GM21367 (cell line): ENCODE measurements at regions not wholly inside any gene's neighbourhood (a gene's known extent, or its start where the extent isn't known, plus 50 kb on each side); places are given as distances from the start of the nearest gene placed in this dataset.

Experiments used
- ATAC-seq: cut with Tn5 transposase; IDR thresholded peaks from one replicate; pipeline ENCODE4 v1.9.1; 2021; ENCODE audit not compliant: unreplicated experiment

DNA sequence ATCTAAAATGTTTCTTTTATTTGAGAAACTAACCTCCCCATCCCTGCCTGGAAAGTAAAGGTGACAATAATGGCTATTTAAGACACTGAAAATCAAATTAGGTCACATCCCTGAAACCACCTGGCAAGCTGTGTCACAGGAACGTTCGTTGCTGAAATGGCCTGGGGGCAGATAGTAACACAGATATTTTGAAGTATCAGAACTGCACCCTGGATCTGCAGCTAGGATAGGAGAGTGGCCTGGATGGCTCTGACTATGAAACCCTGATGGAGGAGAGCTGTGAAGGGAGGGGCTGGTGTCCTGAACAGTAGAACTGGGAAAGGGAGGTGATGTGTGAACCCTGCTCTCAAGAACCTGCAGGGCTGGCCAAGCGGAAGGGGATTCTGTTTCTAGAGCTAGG lies 648.3 kb upstream of the CFAP20DC start:
- no peak for ATAC-seq

DNA sequence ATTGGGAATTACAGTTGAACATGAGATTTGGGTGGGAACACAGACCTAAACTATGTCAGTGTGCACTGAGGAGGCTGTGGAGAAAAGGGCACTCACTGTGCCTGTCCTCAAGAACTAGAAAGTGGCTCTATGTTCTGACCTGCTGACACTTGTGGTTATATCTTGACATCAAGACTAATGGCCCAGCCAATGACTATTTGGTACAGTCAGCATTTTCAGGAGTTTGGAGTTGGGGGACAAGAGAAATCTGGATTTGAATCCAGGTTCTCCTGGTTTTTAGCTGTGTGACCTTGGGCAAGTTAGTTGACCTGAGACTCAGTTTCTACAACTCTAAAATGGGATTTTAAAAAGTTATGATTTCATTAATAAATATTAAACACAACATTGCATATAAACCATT lies 647.0 kb upstream of the CFAP20DC start:
- ATAC-seq: no peak

DNA sequence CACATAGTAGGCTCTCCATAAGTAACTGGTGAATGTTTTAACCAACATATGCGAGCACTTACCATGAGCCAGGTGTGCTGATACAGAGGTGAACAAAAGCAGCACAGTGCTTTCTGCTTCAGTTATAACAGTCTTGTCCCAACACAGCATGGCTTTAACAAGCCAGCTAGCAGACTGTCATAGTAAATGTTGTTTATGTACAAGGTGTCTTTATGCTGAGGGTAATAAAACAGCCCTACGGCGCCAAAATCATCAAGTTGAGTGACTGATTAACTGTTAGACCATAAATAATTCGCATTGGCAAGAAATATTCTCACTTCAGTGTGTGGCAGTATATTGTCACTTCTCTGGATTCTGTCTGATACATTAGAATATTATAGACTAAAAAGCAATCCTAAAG lies 646.0 kb upstream of the CFAP20DC start:
- ATAC-seq: no peak

DNA sequence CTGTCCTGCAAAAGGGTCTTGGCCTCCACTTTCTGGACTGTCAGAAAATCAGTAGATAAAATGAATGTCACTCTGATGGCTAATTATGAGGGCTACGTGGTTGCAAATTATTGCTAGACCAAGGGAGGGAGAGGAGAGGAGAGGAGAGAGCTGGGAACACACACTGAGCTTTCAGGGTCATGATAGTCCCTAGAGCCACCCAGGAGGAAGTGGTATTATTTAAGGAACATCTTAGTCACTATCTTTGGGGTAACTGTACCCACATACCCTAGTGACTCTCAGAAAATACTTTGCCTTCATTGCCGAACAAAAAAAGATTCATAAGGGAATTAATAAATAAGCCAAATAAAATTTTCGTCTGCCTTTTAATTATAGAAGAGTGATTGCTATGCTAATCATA lies 642.3 kb upstream of the CFAP20DC start:
- ATAC-seq: no peak

DNA sequence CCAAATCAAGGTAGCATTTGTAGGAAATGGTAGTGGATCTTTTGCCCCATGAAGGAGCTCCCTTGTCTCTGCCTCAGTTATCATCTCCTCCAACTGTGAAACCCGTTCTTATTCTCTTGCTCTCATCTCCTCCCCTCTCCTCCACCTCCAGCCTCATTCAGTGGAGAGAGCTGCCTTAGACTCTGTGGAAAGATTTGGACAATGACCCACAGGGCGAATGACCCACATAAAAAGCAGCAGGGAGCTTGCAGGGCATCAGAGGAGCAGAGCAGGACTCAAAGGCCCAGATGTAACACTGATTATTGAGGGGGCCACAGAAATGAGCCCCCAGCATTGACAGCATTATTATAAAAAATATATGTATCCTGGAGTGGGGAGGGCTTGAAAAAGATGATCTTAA lies 641.1 kb upstream of the CFAP20DC start:
- no peak for ATAC-seq

DNA sequence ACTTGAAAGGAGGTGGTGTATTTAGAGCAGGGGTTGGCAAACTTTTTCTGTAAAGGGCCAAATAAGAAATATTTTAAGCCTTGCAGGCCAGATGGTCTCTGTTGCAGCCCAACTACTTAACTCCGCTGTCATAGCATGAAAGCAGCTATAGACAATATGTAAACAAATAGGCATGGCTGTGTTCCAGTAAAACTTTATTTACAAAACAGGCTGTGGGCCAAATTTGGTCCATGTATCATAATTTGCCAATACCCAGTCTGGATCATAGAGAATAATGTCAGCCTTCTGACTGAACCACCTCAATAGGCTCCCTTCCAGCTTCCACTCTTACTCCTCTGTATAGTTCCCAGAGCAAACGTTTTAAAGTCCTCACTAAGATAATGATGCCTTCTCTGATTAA lies 638.8 kb upstream of the CFAP20DC start:
- ATAC-seq: no peak

DNA sequence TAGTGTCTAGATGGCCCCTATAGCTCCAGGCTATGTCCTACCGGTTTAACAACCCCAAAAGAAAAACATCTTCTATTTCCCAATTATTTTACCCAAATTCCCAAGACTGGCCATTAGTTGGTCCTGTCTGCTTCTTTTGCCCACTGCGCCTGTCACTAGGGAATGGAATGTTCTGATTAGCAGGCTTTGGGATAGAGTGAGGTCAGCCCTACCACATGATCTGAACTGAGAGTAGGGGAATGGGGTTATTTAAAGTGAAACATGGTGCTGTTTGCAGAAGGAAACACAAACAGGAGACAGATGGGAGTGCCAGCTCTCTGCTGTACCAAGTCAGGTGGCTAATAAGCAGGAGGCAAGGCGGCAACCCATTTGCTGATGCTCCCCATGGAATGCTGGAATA lies 635.6 kb upstream of the CFAP20DC start:
- ATAC-seq: no peak

DNA sequence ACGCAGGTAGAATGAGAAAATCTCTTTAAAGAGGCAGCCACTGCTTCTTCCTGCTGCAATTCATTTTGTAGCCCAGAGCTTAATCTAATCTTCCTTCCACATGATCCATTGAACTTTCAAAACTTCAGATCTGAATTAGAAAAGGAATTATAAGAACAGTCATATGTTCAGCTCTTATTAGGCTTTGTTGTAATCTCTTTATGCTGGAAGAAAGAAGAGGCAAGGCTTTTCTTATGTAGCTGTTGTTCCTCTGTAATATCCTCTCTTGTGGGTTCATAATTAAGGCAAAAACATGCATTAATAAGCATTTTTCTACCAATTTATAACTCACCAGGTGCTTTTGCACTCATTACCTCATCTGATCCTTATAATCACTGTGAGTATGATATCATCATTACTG lies 634.9 kb upstream of the CFAP20DC start:
- no peak for ATAC-seq

DNA sequence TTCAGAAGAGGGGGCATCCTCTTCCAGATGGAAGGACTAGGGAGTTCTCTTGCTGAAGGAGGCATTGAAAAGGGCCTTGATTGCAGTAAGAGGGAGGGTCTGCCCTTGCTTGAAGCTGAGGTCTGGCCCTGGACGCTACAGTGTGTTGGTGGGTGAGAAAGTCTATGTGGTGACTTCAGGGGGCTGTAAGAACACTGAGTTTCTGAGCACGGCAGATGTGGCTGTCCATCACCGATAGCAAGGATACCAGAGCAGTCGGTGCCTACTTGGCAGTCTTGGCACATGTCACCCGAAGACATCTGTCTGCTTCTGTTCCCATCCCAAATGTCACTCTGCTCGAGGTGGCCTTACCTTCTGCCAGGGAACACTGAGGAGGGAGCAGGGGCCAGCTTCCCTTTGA lies 631.1 kb upstream of the CFAP20DC start:
- ATAC-seq: no peak

DNA sequence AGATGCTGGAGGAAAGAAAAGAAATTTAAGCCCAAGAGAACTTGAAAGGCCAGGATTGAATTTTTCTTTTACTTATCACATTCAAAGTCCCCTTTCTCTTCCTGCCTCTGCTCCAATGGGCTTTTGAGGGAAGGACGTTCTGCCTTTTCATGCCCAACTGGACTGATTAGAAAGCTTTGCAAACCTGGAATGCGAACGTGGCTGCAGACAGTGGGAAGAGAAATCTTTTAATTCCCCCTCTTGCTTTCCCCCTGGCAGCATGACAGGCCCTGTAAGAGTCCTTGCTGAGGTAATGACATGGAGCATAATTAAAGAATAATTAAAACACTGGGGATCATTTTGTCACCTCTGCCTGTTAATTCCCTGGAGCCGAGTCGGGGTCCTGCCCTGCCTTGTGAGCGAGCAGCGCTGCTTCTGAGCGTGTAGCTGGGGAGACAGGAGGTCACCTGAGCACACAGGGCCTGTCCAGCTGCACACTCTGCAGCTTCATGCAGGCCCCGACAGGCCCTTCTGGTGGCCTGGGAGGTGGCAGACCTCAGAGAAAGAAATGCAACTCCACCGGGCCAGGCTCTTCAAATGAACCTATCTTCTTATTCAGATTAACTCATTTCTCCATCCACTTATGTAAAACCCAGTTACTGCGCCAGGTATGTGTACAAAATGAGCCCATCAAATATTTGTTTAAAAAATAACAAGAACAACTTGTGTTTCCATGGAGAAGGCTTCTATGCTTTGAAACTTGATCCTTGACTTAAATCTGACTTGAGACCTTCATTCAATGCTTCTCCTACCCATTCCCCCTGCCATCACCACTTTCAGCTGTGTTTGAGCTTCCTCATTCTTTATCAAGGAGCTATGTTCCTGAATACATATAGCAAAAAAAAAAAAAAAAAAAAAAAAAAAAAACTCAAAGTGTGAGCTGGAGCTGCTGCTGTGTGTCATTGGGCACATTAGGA lies 628.2 kb upstream of the CFAP20DC start:
- ATAC-seq: no peak

DNA sequence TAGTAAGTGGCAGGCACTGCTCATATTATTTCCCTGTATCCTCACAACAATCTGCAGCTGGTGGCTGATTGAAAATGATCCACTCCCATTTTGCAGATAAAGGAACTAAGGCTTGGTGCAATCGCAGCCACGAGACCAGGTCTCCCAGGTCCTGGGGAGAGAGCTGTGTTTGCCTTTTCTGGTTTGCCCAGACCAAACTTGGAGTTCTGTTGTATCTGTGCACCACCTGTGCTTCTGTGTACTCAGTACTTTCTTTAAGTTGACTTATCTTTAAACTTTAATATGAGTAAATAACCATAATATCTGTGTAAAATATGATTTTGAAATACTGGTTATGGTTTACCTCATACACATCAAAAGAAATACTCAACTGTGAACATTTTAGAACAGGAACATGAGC lies 625.7 kb upstream of the CFAP20DC start:
- ATAC-seq: no peak

DNA sequence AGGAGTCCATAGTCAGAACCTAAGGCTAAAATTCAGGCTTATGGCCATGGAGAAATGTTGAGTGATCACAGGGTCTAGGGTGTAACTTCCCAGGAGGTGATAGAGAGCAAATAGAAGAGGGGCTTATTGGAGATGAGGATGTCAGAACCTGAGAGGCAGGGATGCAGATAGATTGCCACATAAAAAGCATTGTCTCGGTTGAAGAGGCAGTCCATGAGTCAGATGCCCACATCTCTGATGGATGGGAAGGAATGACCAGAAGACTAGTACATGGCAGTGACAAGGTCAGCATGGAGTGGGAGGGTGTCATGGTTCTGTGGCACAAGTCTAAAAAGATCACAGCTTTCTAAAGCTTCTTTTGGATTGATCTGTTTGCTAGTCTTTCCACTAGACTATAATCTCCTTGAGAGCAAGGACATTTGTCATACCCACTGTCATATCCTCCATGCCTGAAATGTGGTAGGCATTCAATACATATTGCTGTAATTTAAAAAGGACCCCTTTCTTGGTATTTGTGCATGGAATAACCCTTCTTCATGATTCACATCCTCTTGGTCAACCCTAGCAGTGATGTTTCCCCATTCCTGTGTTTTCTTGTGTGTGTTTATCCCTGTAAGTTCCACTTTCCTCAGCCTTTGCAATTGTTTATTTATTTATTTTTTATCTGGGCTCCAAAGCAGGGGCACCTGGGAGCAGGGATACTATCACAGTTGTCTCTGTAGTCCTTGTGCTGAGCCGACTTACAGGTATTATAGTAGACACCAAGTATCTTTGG lies 613.4 kb upstream of the CFAP20DC start:
- ATAC-seq: no peak

DNA sequence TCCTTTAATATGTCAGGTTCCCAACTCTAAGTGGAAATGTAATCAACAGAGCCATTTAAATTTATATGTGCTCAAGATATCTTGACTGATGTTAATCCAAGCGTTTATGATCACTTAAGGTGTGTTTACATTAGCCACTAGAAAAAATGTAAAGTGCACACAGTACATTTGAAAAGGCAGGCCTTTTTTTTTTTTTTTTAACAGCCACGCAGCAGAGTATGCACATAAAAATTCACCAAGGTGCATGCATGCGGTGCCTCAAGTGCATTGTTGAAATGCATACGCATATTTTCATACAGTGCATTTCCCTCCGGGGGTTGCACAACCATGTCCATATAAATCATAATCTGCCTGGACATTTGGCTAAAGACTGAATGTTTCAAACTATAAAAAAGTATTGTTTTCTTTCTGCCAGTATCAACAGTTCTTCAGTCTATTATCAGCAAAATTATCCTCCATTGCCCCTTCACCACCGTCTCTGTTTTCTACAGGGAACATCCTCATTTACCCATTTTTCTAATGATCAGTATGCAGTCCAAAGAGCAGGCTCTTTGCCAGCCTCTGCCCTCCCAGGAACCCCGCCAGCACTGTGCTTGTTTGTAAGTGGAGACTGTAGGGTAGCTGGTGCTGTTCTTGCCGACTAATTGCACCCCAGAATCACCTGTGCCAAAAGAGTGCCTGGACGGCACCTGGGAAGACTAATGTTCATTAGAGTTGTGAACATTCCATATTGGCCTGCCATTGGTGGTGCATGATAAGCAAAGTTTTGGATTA lies 611.2 kb upstream of the CFAP20DC start:
- ATAC-seq: no peak

DNA sequence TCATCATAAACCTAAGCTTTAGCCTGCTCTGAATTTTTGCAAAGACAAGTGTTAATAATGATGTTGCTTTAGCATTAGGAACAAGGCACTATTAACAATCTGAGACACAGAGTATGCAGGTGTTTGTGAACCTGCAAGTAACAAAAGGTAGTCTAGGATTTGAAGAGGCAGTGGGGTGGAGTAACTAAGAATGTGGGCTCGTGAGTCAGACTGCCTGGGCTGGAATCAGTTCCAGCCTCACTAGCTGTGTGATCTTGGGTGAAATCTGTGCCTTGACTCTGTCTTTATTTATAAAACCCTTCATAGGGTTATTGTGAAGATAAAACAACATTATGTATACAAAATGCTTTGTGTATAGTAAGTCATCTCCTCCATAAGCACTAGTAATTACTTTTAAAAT lies 610.6 kb upstream of the CFAP20DC start:
- ATAC-seq: no peak

DNA sequence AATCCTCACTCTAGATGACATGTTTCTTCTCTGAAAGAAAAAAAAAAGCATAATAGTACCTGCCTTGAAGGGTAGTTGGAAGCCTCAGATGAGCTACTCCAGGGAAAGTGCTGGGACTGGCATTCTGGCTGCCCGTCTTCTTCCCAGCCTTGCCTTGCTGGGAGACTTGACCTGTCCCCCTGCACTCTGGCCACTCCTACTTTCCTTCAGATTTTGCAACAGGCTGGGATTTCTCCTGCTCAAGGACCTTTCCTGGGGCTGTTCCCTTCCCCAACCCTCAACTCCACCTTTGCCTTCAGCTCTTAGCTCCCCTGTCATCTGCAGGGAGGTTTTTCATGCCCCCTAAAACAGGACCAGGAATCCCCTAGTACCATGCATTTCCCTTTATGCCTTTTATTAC lies 609.9 kb upstream of the CFAP20DC start:
- ATAC-seq: no peak

DNA sequence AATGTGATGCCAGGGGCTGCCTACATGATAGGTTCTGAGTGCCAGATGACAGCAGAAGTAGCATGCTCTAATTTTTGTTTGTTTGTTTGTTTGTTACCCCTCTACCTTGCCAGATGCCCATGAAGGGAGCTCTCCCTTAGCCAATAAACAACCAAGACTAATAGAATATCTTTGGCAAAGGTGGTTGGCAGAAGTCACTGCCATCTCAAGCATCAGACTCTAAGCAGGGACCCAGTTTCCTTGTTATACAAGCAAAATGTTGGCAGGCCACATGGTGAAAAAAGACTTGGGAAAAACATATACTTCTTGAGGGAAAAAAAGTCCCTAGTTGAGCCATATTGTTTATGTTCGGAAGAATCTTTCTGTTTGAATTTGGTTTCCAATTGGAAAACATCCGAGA lies 609.0 kb upstream of the CFAP20DC start:
- ATAC-seq: no peak

DNA sequence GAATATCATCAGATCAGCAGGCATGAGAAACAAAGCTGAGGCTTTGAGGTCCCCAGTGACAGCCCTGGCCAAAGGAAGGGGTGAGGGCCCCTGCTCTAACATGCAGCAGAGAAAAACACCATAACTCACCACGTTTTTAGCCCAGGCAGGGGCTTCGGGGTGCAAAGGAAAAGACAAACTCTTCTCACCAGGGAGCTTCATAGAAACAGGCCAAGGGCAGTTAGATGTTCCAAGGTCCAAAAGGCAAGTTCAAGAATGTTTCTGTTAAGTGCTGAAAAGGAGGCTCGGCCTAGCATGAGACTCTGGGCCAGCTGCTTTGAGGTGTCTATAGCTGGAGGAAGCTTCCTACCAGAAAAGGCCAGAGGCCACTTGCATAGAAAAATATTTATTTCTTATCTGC lies 608.4 kb upstream of the CFAP20DC start:
- no peak for ATAC-seq

DNA sequence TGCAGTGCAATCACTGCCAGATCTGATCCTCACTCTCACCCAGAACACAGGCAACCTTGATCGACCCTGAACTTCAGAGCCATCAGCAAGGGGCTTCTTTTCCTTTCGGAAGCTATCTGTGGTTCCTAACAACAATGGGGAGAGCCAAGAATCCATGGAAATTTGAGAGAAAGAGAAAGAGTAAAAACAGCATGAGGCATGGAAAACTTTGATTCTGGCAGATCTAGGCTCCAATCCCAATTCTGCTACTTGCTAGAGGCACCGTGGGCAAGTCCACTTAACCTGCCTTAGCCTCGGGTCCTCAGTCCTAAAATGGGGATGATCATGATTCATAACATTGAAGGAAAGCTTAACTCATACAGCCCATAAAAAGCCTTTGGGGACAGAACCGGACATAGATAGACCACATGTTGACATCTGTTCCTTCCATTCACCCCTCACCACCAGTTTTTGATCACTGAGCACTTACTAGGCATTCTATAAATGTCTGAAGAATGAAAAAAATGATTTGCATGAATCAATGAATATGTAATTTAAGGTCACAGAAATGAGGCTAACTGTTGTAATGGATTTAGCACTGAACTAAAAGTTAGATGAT lies 605.7 kb upstream of the CFAP20DC start:
- ATAC-seq: no peak

DNA sequence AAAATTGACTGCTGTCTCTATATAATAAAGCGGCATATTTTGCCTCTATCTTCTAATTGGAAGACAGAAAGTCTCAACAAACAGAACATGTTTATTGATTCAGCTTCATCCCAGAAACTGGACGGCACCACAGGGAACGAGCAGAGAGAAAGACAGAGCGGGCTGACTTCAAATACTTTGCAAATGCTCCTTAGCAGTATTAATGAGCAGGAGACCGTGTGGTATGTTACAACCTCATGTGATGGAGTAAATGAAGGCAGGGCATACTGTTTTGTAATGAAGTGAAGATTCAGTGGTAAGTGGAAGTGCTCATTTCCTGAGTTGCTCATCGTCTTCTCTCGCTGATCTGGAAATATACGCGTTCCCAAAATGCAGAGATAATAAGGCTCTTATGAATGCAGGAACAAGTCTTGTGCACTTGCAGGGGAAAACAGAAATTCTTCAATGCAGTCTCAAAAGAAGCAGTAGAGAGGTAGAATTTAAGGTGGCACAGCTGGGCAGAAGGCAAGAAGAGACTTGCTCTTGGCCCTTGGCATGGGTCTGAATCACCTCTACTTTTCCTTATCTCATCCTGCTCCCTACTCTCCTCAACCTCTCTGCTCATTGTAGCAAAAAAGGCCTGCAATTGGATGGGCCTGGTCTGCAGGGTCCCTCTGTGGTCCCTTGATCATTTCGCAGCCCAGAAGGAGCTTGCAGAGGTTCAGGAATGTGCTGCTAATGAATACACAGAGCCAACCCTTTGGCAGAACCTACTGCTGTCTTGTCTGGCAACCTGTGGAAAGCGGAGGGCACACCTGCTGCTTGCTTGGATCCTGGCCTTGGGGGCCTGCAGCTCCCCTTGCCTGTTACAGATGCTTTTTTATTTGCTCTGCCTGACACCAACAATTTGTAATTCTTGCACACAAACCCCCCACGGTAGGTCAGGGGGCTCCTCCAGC lies 604.9 kb upstream of the CFAP20DC start:
- no peak for ATAC-seq

DNA sequence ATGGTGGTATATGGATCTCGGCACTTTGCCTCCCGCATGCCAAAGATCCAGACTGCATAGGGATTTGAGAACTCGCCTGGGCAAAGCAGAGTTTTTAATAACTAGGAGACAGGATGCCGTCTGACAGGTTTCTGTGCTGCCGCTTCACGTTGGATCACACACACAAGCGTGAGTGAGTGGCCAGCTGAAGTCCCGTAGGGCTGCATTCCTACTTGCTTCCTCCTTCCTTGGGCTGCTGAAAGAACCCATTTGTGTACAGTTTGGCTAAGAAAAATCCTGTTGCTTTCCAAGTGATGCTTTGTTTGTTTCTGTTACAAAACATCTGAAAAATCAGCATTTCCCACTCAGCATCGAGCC lies 604.3 kb upstream of the CFAP20DC start:
- no peak for ATAC-seq
